22Rv1 (cell line): ENCODE measurements at regions not wholly inside any gene's neighbourhood (a gene's known extent, or its start where the extent isn't known, plus 50 kb on each side); places are given as distances from the start of the nearest gene placed in this dataset.

ENCODE experiments used
- ZFX ChIP-seq: fragments of 450-650 bp; IDR thresholded peaks from 2 replicates; pipeline ENCODE4 v1.6.1; 2017; ENCODE audit warnings: antibody characterized with exemption, borderline replicate concordance
- TF ChIP-seq, protein P1 (sequence below): fragments of 450-650 bp; IDR thresholded peaks from 2 replicates; pipeline ENCODE4 v1.5.1; 2017; ENCODE audit warnings: mild to moderate bottlenecking

DNA sequence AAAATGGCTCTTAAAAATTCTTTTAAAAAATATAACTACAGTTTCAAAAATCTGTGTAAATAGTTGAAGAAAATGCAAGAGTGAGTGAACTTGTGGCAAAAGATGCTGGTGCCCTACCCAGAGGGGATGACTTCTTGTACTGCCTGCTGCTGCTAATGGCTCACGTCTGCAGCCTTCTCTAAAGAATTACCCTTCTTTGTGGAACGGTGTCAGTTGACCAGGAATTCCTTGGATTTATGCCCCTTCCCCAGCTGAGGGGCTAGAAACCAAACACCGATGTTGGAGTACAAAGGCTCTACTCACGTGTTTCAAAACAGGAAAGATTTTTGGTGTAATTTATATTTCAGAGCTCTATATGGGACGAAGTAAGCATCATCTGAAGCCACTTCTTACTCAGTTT, 1582.8 kb downstream of the OLFM4 start:
- no peak for TF ChIP-seq ZFX
- TF ChIP-seq, protein P1, sequence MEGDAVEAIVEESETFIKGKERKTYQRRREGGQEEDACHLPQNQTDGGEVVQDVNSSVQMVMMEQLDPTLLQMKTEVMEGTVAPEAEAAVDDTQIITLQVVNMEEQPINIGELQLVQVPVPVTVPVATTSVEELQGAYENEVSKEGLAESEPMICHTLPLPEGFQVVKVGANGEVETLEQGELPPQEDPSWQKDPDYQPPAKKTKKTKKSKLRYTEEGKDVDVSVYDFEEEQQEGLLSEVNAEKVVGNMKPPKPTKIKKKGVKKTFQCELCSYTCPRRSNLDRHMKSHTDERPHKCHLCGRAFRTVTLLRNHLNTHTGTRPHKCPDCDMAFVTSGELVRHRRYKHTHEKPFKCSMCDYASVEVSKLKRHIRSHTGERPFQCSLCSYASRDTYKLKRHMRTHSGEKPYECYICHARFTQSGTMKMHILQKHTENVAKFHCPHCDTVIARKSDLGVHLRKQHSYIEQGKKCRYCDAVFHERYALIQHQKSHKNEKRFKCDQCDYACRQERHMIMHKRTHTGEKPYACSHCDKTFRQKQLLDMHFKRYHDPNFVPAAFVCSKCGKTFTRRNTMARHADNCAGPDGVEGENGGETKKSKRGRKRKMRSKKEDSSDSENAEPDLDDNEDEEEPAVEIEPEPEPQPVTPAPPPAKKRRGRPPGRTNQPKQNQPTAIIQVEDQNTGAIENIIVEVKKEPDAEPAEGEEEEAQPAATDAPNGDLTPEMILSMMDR = no peak
